Fibroblast of the aortic adventitia (primary cell): ENCODE measurements at regions not wholly inside any gene's neighbourhood (a gene's known extent, or its start where the extent isn't known, plus 50 kb on each side); places are given as distances from the start of the nearest gene placed in this dataset.

Source experiments
- DNase-seq: peaks from one replicate; pipeline ENCODE4 v3.0.0-alpha.2; 2010; ENCODE audit warnings: low read depth
- H3K4me3 ChIP-seq: 2 replicates; pipeline ENCODE4 v1.5.1; 2011; ENCODE audit warnings: low read depth, mild to moderate bottlenecking, control low read depth, low read length, moderate library complexity
- CTCF ChIP-seq: IDR thresholded peaks from 2 replicates; pipeline ENCODE4 v1.5.1; 2011; ENCODE audit warnings: mild to moderate bottlenecking, low read length, control low read depth, inconsistent platforms; ENCODE audit not compliant: insufficient read depth

- peak; percentile 69 for DNase-seq
- TF ChIP-seq CTCF: no peak
- H3K4me3 ChIP-seq: no peak overlapping the region
Measured at GRCh38 chr7:46725838-46726237, 804.8 kb upstream of the IGFBP3 start.

- H3K4me3 ChIP-seq: no peak overlapping the region
- TF ChIP-seq CTCF: no peak
- DNase-seq: no peak
Measured at GRCh38 chr7:46725136-46725535, 804.1 kb upstream of the IGFBP3 start.

GRCh38 chr7:46723742-46724141 lies 802.7 kb upstream of the IGFBP3 start:
- no peak for DNase-seq
- no peak for TF ChIP-seq CTCF
- no peak overlapping the region for H3K4me3 ChIP-seq

GRCh38 chr7:46723003-46723402 lies 801.9 kb upstream of the IGFBP3 start:
- DNase-seq: no peak
- no peak overlapping the region for H3K4me3 ChIP-seq
- TF ChIP-seq CTCF: no peak

GRCh38 chr7:46720761-46721160 lies 799.7 kb upstream of the IGFBP3 start:
- TF ChIP-seq CTCF: no peak
- H3K4me3 ChIP-seq: no peak overlapping the region
- DNase-seq: no peak

GRCh38 chr7:46719616-46720015 lies 798.5 kb upstream of the IGFBP3 start:
- no peak overlapping the region for H3K4me3 ChIP-seq
- no peak for DNase-seq
- no peak for TF ChIP-seq CTCF

GRCh38 chr7:46716926-46717325 lies 795.9 kb upstream of the IGFBP3 start:
- no peak for DNase-seq
- TF ChIP-seq CTCF: no peak
- H3K4me3 ChIP-seq: no peak overlapping the region
